ENCODE measurements at regions not wholly inside any gene's neighbourhood (a gene's known extent, or its start where the extent isn't known, plus 50 kb on each side); places are given as distances from the start of the nearest gene placed in this dataset.

DNA sequence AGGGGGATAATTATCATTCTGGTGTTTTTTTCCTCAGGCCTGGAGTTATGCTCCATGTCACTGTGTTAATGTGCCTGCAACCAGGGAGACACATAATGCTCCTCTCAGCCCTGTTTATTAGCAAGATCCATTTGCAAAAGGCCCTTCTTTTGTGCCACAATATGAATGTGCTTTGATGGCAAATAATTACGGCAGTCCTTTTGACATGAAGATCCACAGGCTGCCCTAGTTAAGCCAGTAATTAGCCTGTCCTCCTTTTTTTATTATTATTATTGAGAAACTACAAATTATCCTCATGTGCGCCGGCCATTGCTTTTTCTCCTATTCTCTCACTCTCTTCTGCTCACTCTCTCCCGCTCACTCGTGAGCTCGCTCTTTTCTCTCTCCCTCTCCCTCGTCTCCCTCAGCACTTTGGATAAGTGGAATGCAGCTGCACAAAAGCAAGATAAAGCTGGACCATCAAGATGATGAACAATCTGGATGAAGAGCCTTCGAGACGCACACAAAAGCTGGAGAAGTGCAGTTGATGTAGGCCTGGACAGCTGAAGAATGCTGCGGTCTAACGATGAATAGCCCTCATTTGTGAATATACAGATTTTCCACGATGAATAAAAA lies 762.3 kb downstream of the BCL11A start:
- Histone ChIP-seq H3K9me3 (no peaks in the 10 kb centered on the region), H3K4me1 (ENCODE audit: insufficient read depth) (no peaks in the 10 kb centered on the region), H3K27ac (no peak overlapping the region), H3K4me3 (no peak overlapping the region), H3K36me3 (no peaks in the 10 kb centered on the region), H3K27me3 (no peaks in the 10 kb centered on the region)
- 52 to 63% (median 60%) methylated on average over 12 of the region's 12 CpGs for WGBS, 3 donors
- no peak for DNase-seq
- TF ChIP-seq EP300 (IDR thresholded peaks at IDR 0.05), result no peak
- TF ChIP-seq, protein P1, sequence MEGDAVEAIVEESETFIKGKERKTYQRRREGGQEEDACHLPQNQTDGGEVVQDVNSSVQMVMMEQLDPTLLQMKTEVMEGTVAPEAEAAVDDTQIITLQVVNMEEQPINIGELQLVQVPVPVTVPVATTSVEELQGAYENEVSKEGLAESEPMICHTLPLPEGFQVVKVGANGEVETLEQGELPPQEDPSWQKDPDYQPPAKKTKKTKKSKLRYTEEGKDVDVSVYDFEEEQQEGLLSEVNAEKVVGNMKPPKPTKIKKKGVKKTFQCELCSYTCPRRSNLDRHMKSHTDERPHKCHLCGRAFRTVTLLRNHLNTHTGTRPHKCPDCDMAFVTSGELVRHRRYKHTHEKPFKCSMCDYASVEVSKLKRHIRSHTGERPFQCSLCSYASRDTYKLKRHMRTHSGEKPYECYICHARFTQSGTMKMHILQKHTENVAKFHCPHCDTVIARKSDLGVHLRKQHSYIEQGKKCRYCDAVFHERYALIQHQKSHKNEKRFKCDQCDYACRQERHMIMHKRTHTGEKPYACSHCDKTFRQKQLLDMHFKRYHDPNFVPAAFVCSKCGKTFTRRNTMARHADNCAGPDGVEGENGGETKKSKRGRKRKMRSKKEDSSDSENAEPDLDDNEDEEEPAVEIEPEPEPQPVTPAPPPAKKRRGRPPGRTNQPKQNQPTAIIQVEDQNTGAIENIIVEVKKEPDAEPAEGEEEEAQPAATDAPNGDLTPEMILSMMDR (IDR thresholded peaks at IDR 0.05), result no peak
- no peak for TF ChIP-seq POLR2A (IDR thresholded peaks at IDR 0.05)
- intact Hi-C loops (cut with DNase I), result no loop called here

DNA sequence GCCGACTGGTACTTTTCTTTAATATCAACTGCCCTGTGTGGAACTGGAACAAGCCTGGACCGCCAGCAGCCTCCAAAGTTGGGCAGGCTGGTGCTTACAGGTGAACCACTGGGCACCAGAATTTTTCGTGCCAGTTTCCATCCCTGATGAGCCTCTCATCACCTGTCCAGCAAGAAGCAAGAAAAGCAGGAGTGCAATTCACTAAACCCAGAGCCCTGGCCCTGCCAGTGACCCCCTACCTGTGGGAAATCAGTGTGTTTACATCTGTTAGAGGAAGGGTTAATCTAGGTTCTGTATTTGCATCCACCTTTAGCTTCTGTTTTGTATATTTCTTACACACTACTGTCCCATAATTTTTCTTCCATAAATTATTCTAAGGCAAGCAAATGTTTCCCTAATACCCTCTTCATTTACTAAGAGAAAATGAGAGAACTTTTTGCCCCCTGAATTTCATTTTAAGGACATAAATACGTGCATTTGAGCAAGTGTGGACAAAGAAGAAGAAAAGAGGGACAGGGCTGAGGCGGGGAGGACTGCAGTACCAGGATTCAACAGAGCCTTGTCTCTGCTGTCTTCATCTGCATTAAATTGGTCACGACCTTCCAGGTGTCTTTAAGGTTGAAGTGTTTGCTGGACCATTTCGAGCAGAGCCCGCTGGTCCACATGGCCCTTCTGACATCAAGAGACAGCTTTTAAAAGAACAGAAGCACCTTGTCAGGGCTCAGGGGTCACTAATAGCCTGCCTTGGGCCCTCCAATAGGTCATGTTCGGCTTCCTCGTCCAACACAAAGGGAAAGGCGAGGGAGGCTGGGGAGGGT lies 763.1 kb downstream of the BCL11A start:
- no peaks in the 10 kb centered on the region for H3K27me3 ChIP-seq
- no peak for DNase-seq
- no peak overlapping the region for H3K4me3 ChIP-seq
- 73 to 77% (median 75%) methylated on average over 11 of the region's 11 CpGs for whole genome bisulfite sequencing, 3 donors
- H3K4me1 ChIP-seq (ENCODE audit: insufficient read depth), result no peaks in the 10 kb centered on the region
- no peaks in the 10 kb centered on the region for H3K9me3 ChIP-seq
- no peak overlapping the region for H3K27ac ChIP-seq
- intact Hi-C loops (cut with DNase I), result no loop called here
- H3K36me3 ChIP-seq, result no peaks in the 10 kb centered on the region
- TF ChIP-seq, protein P1 (IDR thresholded peaks at IDR 0.05), result no peak
- TF ChIP-seq POLR2A (IDR thresholded peaks at IDR 0.05) (no peak), EP300 (IDR thresholded peaks at IDR 0.05) (no peak)

DNA sequence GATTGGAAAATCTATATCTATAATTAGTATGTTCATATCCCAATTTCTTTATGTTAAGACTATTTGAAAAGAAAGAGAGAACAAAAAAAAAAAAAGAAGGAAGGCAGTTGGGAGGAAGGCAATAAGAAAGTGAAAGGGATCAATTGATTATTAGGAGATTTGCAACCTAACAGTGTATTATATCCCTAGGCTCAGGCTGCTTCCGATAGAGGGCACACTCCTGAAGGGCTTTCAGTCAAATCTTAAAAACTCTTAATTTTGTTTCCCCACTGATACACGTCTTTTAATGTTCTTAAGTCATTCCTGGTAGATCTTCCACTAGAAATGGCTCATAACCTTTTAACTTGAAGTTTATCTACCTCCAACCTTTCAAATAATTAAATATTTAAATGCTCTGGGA lies 763.9 kb downstream of the BCL11A start:
- no peaks in the 10 kb centered on the region for H3K36me3 ChIP-seq
- H3K4me1 ChIP-seq (ENCODE audit: insufficient read depth), result no peaks in the 10 kb centered on the region
- no peaks in the 10 kb centered on the region for H3K27me3 ChIP-seq
- intact Hi-C loops (cut with DNase I), result no loop called here
- TF ChIP-seq, protein P1 (IDR thresholded peaks at IDR 0.05), result no peak
- TF ChIP-seq POLR2A (IDR thresholded peaks at IDR 0.05) (no peak), EP300 (IDR thresholded peaks at IDR 0.05) (no peak)
- H3K27ac ChIP-seq, result no peak overlapping the region
- no peaks in the 10 kb centered on the region for H3K9me3 ChIP-seq
- H3K4me3 ChIP-seq, result no peak overlapping the region
- WGBS, 3 donors, result 27 to 54% (median 53%) methylated on average over 2 of the region's 2 CpGs
- DNase-seq, result no peak

DNA sequence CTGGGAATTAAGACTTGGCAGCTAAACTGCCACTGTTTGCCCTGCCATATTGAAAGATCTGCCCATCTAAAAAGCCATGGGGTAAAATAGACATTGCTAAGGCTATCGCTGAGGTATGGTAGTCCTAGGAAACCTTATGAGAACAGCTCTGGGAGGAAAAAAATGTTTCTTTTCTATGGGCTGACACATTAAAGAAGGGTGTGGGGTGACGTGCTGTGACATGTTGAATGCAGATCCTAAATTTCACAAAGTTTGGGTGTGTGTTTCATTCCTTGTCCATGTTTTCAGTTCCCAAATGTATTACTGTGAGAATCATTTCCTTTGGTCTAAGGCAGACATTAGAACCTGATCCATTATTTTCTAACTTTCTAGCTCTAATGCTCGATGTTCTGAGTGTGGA lies 766.4 kb downstream of the BCL11A start:
- WGBS, 3 donors, result 71 to 85% (median 75%) methylated on average over 3 of the region's 3 CpGs
- intact Hi-C loops (cut with DNase I), result no loop called here
- H3K4me3 ChIP-seq, result no peak overlapping the region

More for the DNA sequence above, 766.4 kb downstream of the BCL11A start:
- Histone ChIP-seq H3K27ac (no peak overlapping the region), H3K9me3 (no peaks in the 10 kb centered on the region), H3K4me1 (ENCODE audit: insufficient read depth) (no peaks in the 10 kb centered on the region), H3K27me3 (no peaks in the 10 kb centered on the region), H3K36me3 (no peaks in the 10 kb centered on the region)
- no peak for DNase-seq
- TF ChIP-seq, protein P1 (IDR thresholded peaks at IDR 0.05), result no peak
- TF ChIP-seq POLR2A (IDR thresholded peaks at IDR 0.05), result no peak
- TF ChIP-seq EP300 (IDR thresholded peaks at IDR 0.05), result no peak
